ENCODE measurements at regions not wholly inside any gene's neighbourhood (a gene's known extent, or its start where the extent isn't known, plus 50 kb on each side); places are given as distances from the start of the nearest gene placed in this dataset.

DNA sequence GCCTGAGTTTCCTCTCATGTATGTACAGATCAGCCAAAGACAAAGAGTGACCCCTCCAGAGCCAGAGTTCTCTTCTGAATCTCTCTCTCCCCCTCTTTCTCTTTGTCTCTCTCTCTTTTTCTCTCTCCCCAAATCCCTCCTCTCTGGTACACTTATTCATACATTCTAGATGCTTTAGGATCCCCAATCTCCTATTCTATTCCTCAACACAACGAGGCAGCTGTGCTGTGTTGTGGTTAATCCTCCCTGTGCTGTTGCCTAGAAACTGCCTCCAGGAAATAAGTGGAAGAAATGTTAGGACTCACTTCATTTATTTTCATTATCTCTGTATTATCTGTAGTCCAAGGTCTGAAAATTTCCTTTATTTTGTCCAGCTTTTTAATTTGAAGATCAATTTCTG lies 350.5 kb upstream of the OR4E1 start:
- TF ChIP-seq NFRKB (IDR thresholded peaks at IDR 0.05) (no peak), FOXK2 (IDR thresholded peaks at IDR 0.05) (no peak), TARDBP (IDR thresholded peaks at IDR 0.05) (no peak), SUZ12 (IDR thresholded peaks at IDR 0.05) (no peak), HDGF (IDR thresholded peaks at IDR 0.05; ENCODE audit: borderline replicate concordance) (no peak), SP1 (IDR thresholded peaks at IDR 0.05) (no peak), BHLHE40 (IDR thresholded peaks at IDR 0.05; ENCODE audit: borderline replicate concordance) (no peak), ELF4 (IDR thresholded peaks at IDR 0.05) (no peak), LEF1 (IDR thresholded peaks at IDR 0.05; ENCODE audit: borderline replicate concordance) (no peak), FOXM1 (IDR thresholded peaks at IDR 0.05; ENCODE audit: borderline replicate concordance) (no peak), ZNF384 (IDR thresholded peaks at IDR 0.05) (no peak), CTBP1 (IDR thresholded peaks at IDR 0.05; ENCODE audit: borderline replicate concordance) (no peak), FOXA1 (IDR thresholded peaks at IDR 0.05) (no peak)
- TF ChIP-seq, protein P1, sequence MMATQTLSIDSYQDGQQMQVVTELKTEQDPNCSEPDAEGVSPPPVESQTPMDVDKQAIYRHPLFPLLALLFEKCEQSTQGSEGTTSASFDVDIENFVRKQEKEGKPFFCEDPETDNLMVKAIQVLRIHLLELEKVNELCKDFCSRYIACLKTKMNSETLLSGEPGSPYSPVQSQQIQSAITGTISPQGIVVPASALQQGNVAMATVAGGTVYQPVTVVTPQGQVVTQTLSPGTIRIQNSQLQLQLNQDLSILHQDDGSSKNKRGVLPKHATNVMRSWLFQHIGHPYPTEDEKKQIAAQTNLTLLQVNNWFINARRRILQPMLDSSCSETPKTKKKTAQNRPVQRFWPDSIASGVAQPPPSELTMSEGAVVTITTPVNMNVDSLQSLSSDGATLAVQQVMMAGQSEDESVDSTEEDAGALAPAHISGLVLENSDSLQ (IDR thresholded peaks at IDR 0.05): no peak

Measured in HEK293T (cell line).